ENCODE measurements at regions not wholly inside any gene's neighbourhood (a gene's known extent, or its start where the extent isn't known, plus 50 kb on each side); places are given as distances from the start of the nearest gene placed in this dataset.
"Not testable (repeated sequence)": the region's sequence is repeated elsewhere in the genome, so short reads cannot be mapped to it uniquely, and the experiment has no call there.

GRCh38 chr1:38500352-38500751, 359.2 kb downstream of the RRAGC start:
- no peaks in the 10 kb centered on the region for H3K27me3 ChIP-seq (ENCODE audit: insufficient read depth, low read length, poor library complexity)

GRCh38 chr1:38498686-38499085, 360.9 kb downstream of the RRAGC start:
- no peak for DNase-seq
- no peak overlapping the region for H3K4me3 ChIP-seq (ENCODE audit: low read length)
- no peak overlapping the region for H2BK15ac ChIP-seq (replicated peaks; ENCODE audit: low read depth)
- H2BK120ac ChIP-seq (ENCODE audit: low read depth, low read length) = no peak overlapping the region
- no peaks in the 10 kb centered on the region for H3K79me1 ChIP-seq (ENCODE audit: low read length)
- no peaks in the 10 kb centered on the region for H3K27me3 ChIP-seq (ENCODE audit: insufficient read depth, low read length, poor library complexity)
- no peak overlapping the region for H3K4me2 ChIP-seq (ENCODE audit: low read length)
- no peaks in the 10 kb centered on the region for H3K36me3 ChIP-seq (ENCODE audit: control insufficient read depth, insufficient read depth, low read length)
- no peak overlapping the region for H3K18ac ChIP-seq (ENCODE audit: low read length)
- H3K23ac ChIP-seq (ENCODE audit: low read length) = no peak overlapping the region
- H3K9ac ChIP-seq (ENCODE audit: low read length) = no peak overlapping the region
- H4K8ac ChIP-seq (ENCODE audit: low read depth, low read length) = no peak overlapping the region
- no peak overlapping the region for H2AK5ac ChIP-seq (ENCODE audit: low read length)
- H2BK5ac ChIP-seq (ENCODE audit: low read length) = no peak overlapping the region
- peaks cover 4% of the 10 kb centered on the region for H3K4me1 ChIP-seq (ENCODE audit: control insufficient read depth, low read depth, low read length)
- H3K56ac ChIP-seq (ENCODE audit: low read length) = no peak overlapping the region
- H3K79me2 ChIP-seq (ENCODE audit: control insufficient read depth, insufficient read depth, low read length) = no peaks in the 10 kb centered on the region
- H3K4ac ChIP-seq (ENCODE audit: low read depth, low read length) = no peak overlapping the region
- WGBS (ENCODE audit: extremely low coverage, insufficient coverage, low lambda C conversion rate) = no CpG with 5 or more reads among the region's 7 CpGs
- H4K5ac ChIP-seq (ENCODE audit: low read length) = no peak overlapping the region
- H3K27ac ChIP-seq (ENCODE audit: low read depth, low read length) = no peak overlapping the region

More at GRCh38 chr1:38500352-38500751, 359.2 kb downstream of the RRAGC start:
- no peak for DNase-seq
- H3K56ac ChIP-seq (ENCODE audit: low read length) = no peak overlapping the region
- H3K4ac ChIP-seq (ENCODE audit: low read depth, low read length) = no peak overlapping the region
- H2AK5ac ChIP-seq (ENCODE audit: low read length) = no peak overlapping the region
- H4K8ac ChIP-seq (ENCODE audit: low read depth, low read length) = no peak overlapping the region
- no peak overlapping the region for H2BK15ac ChIP-seq (replicated peaks; ENCODE audit: low read depth)
- H2BK120ac ChIP-seq (ENCODE audit: low read depth, low read length) = no peak overlapping the region
- no peak overlapping the region for H3K23ac ChIP-seq (ENCODE audit: low read length)
- H3K36me3 ChIP-seq (ENCODE audit: control insufficient read depth, insufficient read depth, low read length) = no peaks in the 10 kb centered on the region
- no peaks in the 10 kb centered on the region for H3K79me2 ChIP-seq (ENCODE audit: control insufficient read depth, insufficient read depth, low read length)
- no peaks in the 10 kb centered on the region for H3K79me1 ChIP-seq (ENCODE audit: low read length)
- no peak overlapping the region for H3K4me3 ChIP-seq (ENCODE audit: low read length)
- no peak overlapping the region for H3K9ac ChIP-seq (ENCODE audit: low read length)
- H3K18ac ChIP-seq (ENCODE audit: low read length) = no peak overlapping the region
- no peak overlapping the region for H3K27ac ChIP-seq (ENCODE audit: low read depth, low read length)
- H4K5ac ChIP-seq (ENCODE audit: low read length) = no peak overlapping the region
- peaks cover 4% of the 10 kb centered on the region for H3K4me1 ChIP-seq (ENCODE audit: control insufficient read depth, low read depth, low read length)
- WGBS (ENCODE audit: extremely low coverage, insufficient coverage, low lambda C conversion rate) = no CpG with 5 or more reads among the region's 2 CpGs
- H3K4me2 ChIP-seq (ENCODE audit: low read length) = no peak overlapping the region
- no peak overlapping the region for H2BK5ac ChIP-seq (ENCODE audit: low read length)

GRCh38 chr1:38497921-38498656, 361.5 kb downstream of the RRAGC start:
- Histone ChIP-seq H3K18ac (ENCODE audit: low read length) (no peak overlapping the region), H2BK5ac (ENCODE audit: low read length) (no peak overlapping the region), H2BK15ac (replicated peaks; ENCODE audit: low read depth) (no peak overlapping the region), H3K36me3 (ENCODE audit: control insufficient read depth, insufficient read depth, low read length) (no peaks in the 10 kb centered on the region), H2AK5ac (ENCODE audit: low read length) (no peak overlapping the region), H3K79me1 (ENCODE audit: low read length) (no peaks in the 10 kb centered on the region), H3K9ac (ENCODE audit: low read length) (no peak overlapping the region), H3K27me3 (ENCODE audit: insufficient read depth, low read length, poor library complexity) (no peaks in the 10 kb centered on the region), H3K23ac (ENCODE audit: low read length) (no peak overlapping the region), H3K79me2 (ENCODE audit: control insufficient read depth, insufficient read depth, low read length) (no peaks in the 10 kb centered on the region), H3K56ac (ENCODE audit: low read length) (no peak overlapping the region), H3K4me2 (ENCODE audit: low read length) (no peak overlapping the region), H3K4ac (ENCODE audit: low read depth, low read length) (no peak overlapping the region), H2BK120ac (ENCODE audit: low read depth, low read length) (no peak overlapping the region), H3K27ac (ENCODE audit: low read depth, low read length) (no peak overlapping the region), H3K4me3 (ENCODE audit: low read length) (no peak overlapping the region), H4K8ac (ENCODE audit: low read depth, low read length) (no peak overlapping the region), H3K4me1 (ENCODE audit: control insufficient read depth, low read depth, low read length) (peaks cover 4% of the 10 kb centered on the region), H4K5ac (ENCODE audit: low read length) (no peak overlapping the region)
- no CpG with 5 or more reads among the region's 7 CpGs for WGBS (ENCODE audit: extremely low coverage, insufficient coverage, low lambda C conversion rate)
- DNase-seq = no peak

- H3K36me3 ChIP-seq (ENCODE audit: control insufficient read depth, insufficient read depth, low read length); H2BK5ac ChIP-seq (ENCODE audit: low read length); H4K8ac ChIP-seq (ENCODE audit: low read depth, low read length); H3K56ac ChIP-seq (ENCODE audit: low read length); H2BK15ac ChIP-seq (replicated peaks; ENCODE audit: low read depth); H3K18ac ChIP-seq (ENCODE audit: low read length); H3K79me1 ChIP-seq (ENCODE audit: low read length); H3K27me3 ChIP-seq (ENCODE audit: insufficient read depth, low read length, poor library complexity); H3K4me3 ChIP-seq (ENCODE audit: low read length); H2BK120ac ChIP-seq (ENCODE audit: low read depth, low read length); H3K27ac ChIP-seq (ENCODE audit: low read depth, low read length); H3K23ac ChIP-seq (ENCODE audit: low read length); H2AK5ac ChIP-seq (ENCODE audit: low read length); H3K9ac ChIP-seq (ENCODE audit: low read length); DNase-seq; H3K79me2 ChIP-seq (ENCODE audit: control insufficient read depth, insufficient read depth, low read length); H3K4me2 ChIP-seq (ENCODE audit: low read length); H4K5ac ChIP-seq (ENCODE audit: low read length); H3K4me1 ChIP-seq (ENCODE audit: control insufficient read depth, low read depth, low read length); H3K4ac ChIP-seq (ENCODE audit: low read depth, low read length): not testable (repeated sequence)
- WGBS (ENCODE audit: extremely low coverage, insufficient coverage, low lambda C conversion rate) = no CpG with 5 or more reads among the region's 3 CpGs
These were observed 366.3 kb downstream of the RRAGC start for GRCh38 chr1:38493306-38493705.

GRCh38 chr1:38489844-38490270, 369.7 kb downstream of the RRAGC start:
- H3K18ac ChIP-seq (ENCODE audit: low read length) = no peak overlapping the region
- H2BK15ac ChIP-seq (replicated peaks; ENCODE audit: low read depth) = no peak overlapping the region

More at GRCh38 chr1:38489844-38490270, 369.7 kb downstream of the RRAGC start:
- Histone ChIP-seq H3K9ac (ENCODE audit: low read length) (no peak overlapping the region), H3K79me2 (ENCODE audit: control insufficient read depth, insufficient read depth, low read length) (no peaks in the 10 kb centered on the region), H4K5ac (ENCODE audit: low read length) (no peak overlapping the region), H3K4ac (ENCODE audit: low read depth, low read length) (no peak overlapping the region), H3K56ac (ENCODE audit: low read length) (no peak overlapping the region), H3K4me2 (ENCODE audit: low read length) (no peak overlapping the region), H3K27me3 (ENCODE audit: insufficient read depth, low read length, poor library complexity) (no peaks in the 10 kb centered on the region), H2BK5ac (ENCODE audit: low read length) (no peak overlapping the region), H3K27ac (ENCODE audit: low read depth, low read length) (no peak overlapping the region), H2AK5ac (ENCODE audit: low read length) (no peak overlapping the region), H3K36me3 (ENCODE audit: control insufficient read depth, insufficient read depth, low read length) (no peaks in the 10 kb centered on the region), H4K8ac (ENCODE audit: low read depth, low read length) (no peak overlapping the region), H2BK120ac (ENCODE audit: low read depth, low read length) (no peak overlapping the region), H3K79me1 (ENCODE audit: low read length) (no peaks in the 10 kb centered on the region), H3K4me3 (ENCODE audit: low read length) (no peak overlapping the region), H3K4me1 (ENCODE audit: control insufficient read depth, low read depth, low read length) (no peaks in the 10 kb centered on the region), H3K23ac (ENCODE audit: low read length) (no peak overlapping the region)
- DNase-seq = peak; percentile 98
- no CpG with 5 or more reads among the region's 6 CpGs for WGBS (ENCODE audit: extremely low coverage, insufficient coverage, low lambda C conversion rate)
